Stromal cell of bone marrow (primary cell): ENCODE measurements at regions not wholly inside any gene's neighbourhood (a gene's known extent, or its start where the extent isn't known, plus 50 kb on each side); places are given as distances from the start of the nearest gene placed in this dataset.
"Not testable (repeated sequence)": the region's sequence is repeated elsewhere in the genome, so short reads cannot be mapped to it uniquely, and the experiment has no call there.

ENCODE experiments used
- DNase-seq: peaks from one replicate; pipeline ENCODE4 v3.0.0-alpha.2; 2012; ENCODE audit warnings: low read depth

DNA sequence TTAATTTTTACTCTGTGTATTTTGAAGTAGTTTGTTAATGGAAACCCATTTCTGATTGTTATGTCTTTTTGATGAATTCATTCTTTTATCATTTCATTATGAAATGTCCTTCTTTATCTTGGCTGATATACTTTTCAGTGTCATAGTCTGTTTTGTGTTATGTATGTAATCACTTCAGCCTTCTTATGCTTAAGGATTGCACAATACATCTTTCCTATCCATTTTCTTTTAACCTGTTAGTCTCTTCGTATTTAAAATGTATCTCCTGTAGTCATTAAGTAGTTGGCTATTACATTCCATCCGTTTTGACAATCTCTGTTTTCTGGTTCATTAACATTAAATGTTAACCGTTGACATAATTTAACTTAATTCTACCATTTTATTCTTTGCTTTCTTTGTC is 344.6 kb upstream of the CTNND2 start:
- no peak for DNase-seq

DNA sequence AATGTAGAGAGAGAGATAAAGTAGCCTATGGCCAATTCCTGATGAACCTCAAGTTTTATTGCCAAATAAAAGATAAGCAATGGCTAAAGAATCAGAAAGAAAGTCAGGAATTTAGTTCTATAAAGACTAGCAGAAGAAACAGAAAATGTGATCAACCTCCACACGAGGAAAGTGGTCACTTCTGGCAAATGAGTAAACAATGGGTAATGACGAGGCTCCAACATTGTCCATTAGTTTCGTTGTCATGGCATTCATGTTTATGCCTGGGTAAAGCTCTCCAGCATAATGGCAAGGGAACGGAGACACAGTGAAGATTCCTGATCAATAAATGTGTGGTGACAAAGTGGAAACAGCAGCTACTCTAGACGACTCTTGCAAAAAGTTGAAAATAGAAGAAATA is 341.8 kb upstream of the CTNND2 start:
- DNase-seq: no peak

DNA sequence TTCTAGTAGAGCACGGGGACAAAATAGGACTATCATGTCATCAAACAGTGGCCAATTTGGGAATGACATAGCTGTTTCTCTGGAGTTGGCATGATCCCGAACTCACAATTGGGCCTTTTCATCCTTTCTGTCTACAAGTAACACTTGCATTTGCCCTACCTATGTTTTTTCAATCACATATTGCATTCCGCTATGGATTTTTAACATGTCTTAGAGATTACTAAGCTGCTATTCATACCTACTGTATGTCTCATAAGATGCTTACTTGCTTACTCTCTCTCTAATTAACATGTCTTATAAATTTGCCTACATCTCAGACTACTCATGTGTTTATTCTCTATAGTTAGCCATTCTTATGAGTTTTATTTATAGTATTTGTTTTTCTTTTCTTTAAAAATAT is 341.2 kb upstream of the CTNND2 start:
- no peak for DNase-seq

DNA sequence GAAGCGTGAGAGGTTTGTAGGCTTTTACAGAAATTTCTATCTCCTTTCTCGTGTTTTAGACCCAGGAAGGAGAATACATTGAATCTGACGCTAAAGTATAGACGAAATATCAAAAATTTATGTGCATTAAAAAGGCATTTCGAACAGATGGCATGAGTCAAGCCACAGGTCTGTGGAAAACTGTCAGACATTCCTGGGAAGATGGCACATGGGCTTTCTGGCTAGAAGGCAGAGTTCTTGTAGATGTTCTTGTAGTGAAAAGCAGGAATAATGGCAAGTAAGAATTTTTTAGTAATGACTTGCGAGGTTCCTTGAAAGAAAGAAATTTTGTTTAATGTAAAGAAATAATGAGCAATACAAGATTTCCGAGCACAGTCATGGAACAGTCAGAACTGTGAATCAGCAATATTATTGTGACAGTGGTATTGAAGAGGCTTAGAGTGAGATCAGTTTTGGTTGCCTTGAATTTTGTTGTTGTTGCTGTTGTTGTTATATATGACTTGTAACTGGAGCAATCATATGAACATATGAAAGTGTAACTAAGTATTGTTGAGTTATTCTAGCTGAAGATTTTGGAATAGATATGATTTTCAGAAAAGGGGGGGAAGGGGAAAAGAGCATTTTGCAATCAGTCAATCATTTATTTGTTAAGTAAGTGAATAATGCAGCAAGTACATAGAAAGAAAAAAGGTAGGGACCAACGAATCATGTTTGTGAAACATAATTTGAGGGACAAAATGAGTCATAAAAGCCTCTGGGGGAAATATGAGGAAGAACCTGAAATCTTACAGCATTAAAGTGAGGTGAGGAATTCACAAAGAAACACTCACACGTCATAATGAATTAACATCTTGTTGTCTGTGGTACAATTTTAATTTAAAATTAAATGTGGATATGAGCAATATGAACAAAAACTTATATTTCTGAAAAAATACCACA is 339.0 kb upstream of the CTNND2 start:
- no peak for DNase-seq

DNA sequence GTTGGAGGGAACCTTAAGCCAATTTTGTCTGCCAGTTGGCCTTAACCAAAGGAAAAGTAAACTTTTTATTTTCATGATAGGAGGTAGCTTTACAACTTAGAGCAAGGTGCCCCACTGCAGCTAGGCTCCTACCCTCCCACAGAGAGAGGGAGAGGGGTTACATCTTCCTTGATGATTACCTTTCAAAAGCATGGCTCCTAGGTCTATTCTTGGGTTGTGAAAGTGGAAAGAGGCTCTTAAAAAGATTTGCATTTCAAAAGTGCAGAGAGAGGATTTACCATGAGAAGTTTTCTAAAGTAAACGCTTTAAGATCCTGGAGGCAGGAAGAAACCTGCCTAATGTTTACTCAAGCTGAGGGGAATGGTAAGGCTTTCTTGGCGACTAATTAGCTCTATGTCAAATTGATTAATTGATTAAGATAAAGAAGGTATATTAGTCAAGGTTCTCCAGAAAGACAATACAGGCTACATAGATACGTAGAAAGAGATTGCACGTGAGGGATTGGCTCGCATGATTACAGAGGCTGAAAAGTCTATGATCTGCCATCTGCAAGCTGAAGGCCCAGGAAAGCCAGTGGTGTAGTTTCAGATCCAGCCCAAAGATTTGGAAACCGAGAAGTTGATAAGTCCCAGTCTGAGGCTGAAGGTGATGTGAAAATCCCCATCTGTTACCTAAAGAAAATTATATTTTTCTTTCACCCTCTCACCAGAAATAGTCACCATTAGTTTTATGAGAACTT is 333.8 kb upstream of the CTNND2 start:
- DNase-seq: no peak

DNA sequence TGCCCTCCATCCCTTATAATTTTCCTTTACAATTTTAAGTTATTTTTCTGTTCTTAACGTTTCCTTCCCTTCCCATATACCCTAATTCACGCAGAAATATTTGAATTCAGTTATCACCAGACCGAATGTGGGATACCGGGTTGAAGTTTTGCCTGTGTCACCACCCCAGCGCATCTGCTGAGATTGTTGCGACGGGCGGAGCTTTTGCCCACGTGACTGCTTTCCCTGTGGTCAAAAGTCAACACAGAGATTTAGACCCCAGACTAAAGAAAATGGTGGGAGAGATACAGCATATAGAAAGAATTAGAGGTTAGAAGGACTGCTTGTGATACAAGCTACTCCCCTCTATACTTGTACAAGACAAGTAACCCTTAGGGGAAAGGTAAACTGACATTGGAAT is 326.4 kb upstream of the CTNND2 start:
- no peak for DNase-seq

DNA sequence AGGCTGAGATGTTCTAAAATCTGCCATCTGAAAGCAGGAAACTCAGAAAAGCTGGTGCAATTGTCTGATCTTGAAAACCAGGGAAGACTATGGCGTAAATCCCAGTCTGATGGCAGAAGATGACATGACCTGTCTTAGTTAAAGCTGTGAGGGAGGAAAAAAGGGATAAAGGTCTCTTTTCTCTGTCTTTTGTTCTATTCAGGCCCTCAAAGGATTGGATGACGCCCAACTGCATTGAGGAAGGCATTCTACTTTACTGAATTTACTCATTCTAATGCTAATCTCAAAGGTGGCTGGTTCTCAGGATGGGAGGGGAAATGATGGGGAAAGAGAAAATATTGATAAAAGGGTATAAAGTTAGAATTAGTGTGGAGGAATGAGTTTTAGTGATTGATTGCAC is 312.8 kb upstream of the CTNND2 start:
- DNase-seq: no peak

DNA sequence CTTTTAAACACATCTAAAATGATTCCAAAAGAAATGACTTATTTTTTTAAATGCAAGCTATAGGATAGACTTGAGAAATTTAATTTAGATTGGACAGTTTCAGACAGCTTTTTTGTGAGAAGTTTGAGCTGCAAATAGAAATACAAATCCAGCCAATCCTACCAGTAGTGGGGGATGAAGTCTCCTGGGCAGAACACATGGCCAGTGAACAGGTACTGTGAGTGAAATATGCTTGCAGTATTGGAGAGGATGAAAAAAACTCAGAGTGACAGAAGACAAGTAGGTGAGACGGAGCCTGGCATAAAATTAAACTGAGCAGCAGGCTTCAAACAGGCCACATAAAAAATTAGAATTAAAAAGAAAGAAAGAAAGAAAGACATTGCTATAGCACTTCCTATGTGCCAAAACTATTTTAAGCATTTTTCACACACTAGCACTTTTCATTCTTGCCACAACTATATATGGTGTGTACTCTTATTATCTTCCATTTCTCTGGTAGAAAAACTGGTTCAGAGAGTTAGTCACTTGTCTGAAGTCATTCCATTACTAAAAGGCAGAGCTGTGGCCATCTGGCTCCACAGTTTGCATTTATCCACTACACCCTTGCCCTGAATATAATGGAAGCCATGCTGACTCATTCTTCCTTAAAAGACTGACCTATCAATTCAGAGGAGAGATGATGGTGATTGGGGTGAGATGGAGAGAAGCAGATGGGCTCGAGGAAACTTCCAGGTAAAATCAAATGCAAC is 310.2 kb upstream of the CTNND2 start:
- no peak for DNase-seq

DNA sequence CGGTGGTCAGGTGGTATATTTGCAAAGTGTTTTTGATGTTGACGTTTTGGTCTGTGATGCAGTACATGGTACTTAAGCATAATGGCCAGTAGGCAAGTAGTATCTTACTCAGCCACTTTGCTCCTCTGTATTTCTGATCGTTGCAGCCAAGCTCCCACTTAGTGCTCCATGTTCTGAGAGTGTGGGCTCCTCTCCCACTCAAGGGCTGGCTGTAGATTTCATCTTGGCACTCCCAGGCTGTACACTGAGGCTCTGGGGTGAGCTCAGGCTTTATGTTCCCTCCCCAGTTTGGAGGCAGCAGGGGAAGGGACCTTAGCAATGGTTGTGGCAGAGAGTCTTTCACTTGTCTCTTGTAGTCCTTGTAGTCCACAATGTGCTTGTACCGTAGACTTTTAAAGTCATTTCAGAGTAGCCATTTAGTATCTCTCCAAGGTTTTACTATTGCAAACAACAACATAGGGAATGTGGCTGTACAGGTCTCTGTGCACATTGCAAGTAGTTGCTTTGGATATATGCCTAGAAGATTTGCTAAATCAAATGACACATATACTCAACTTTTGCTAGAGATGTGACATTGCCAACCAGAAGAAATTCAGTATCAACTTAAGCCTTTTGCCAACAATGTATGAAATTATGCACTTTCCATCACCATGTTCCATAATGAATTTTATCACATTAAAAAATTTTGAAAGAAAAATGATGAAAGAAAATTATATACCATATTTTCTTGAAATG is 304.3 kb upstream of the CTNND2 start:
- DNase-seq: no peak

DNA sequence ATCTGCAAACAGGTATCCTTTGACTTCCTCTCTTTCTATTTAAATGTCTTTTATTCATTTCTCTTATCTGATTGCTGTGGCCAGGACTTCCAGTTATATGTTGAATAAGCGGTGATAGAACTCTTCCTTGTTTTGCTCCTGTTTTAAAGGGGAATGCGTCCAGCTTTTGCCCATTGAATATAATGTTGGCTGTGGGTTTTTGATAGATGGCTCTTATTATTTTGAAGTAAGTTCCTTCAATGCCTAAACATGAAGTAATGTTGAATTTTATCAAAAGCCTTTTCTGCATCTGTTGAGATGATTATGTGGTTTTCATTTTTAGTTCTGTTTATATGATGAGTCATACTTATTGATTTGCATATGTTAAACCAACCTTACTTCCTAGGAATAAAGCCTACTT is 300.5 kb upstream of the CTNND2 start:
- DNase-seq: no peak

DNA sequence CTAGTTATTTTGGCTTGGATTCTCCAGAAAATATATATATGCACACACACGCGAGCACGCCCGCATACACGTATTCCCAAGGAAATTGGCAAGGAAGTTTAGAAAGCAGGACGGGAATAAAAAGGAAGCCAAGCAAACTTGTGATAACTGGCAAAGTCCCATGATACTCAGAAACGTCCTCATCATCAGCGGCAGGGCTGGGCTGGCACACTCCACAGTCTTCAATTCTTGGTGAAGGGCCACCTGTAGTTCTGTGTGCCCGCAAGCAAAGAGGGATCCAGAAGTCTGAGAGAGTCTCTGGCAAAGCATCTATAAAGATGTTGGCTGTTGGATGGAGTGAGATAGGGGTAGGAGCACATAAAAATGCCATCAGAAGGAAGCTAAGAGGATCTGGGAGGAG is 289.3 kb upstream of the CTNND2 start:
- no peak for DNase-seq

DNA sequence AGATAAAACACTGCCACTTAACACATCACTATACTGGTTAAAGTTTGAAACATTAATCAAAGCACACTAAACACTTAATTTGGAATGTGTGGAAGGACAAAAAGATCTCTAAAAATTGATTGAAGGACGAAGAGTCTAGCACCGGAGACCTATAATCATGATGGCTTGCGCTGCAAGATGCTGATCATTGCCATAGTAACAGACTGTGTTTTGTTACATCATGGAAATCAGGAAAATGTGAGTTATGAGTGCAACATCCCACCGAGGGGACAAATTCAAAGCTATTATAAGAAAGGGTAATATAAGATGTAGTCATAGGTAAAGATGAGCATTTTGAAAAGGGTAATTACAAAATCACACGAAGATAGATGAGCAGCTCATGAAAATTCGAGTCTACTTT is 278.8 kb upstream of the CTNND2 start:
- DNase-seq: no peak

DNA sequence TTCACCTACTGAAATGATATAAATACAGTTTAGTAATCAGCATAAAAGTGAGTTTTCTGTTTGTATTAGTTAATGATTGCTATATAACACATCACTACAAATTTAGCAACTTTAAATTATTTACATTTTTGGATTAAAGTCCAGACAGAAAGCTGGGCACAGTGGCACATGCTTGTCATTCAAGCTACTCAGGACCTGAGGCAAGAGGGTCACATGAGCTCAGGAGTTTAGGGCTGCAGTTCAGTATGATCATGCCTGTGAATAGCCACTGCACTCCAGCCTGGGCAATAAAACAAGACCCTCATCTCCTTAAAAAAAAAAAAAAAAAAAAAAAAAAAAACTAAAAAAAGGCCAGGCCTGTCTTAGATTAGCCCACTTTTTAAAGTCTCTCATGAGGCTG is 273.6 kb upstream of the CTNND2 start:
- DNase-seq: no peak

DNA sequence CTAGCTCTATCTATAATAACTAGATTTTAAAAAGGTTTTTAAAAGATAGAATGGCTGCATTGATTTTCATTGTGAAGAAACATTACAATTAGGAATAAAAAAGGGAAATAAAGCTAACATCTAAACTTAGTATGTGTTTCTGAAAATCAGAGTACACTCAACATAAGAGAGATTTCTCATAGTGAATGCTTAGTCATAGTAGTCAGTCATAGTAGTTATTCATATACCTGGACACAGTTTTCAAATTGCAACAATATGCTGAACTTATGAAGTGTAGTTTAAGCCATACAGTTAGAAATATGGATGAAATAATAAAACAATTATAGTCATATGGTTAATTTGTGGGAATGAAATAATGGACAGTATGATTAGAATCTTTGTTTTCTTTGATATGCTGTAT is 273.0 kb upstream of the CTNND2 start:
- no peak for DNase-seq

DNA sequence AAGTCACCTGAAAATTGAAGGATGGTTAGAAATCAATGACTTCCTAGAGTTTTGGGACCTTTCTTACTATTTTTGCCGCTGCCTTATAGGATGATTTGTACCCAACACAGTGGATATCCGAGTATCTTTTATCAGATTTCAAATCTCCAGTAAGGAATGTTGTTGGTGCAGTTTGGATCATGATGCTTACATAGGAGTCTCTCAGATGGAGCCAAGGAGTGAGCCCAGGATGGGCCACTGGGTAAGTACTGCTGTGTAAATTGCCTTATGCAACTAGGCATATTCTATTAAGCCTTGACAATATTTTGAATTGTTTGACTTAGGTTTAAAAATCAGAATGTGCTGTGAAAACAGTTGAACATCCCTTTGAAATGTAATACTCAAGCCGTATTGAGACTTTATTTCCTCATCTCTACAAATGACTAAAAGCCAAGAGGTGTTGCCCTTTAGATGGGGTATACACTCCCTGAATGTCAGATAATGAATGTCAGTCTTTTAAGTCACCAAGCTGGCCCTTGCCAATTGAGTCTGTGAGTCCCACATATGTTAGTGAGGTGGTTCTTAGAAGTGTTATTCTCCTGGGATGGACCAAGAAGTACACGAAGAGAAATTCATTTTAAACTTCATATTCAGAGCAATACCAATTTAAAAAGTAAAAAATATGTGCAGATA is 271.8 kb upstream of the CTNND2 start:
- DNase-seq: no peak

DNA sequence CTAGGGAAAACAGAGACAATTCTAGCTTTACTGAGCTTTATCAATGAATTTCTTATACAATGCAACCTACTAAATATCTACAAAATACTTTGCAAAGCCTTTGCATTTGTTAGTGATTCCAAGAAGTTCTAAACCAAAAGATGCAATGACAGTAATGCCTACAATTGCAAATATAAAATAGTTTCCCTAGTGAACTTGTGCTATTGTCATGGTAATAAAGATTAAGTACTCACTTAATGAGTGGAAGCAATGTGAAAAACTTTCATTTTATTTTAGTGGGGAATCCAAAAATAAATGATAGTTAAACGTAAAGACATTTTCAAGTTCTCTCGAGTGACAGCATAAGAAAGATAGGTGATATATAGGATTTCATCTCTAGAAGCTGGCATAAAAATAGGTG is 270.5 kb upstream of the CTNND2 start:
- no peak for DNase-seq

DNA sequence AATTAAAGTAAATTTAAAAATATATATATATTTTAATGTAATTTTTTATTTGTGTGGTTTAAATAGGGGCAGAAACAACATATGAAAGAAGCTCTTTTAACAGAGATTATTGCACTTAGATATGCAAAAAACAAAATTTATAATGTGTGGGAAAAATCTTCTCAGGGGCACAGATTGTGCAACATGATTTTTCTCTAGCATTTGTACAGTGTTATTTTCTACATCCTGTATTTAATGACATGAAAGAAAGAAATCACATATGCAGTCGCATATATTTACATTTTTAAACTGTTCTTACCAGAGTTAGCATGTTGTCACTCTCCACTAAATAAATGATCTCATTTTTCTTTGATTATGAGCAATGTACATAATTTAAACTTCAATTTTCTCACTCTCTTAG is 265.3 kb upstream of the CTNND2 start:
- DNase-seq: no peak

DNA sequence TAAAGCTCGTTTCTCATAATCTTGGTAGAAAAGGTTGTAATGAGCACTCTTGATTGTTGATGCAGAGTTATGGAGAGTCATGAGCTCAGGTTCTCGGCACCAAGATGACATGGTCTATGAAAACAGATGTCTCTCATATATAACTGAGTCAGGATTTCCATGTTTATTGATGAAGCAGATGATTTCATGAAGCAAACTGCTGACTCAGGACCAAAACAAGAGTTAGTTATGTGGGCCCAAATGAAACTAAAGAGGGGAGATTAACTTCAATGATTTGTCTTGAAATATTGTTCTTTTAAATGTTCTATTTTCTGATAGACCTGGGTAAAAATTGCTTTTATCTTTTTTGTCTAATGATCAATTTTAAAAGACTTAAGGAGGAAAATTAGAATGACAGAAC is 258.6 kb upstream of the CTNND2 start:
- no peak for DNase-seq

DNA sequence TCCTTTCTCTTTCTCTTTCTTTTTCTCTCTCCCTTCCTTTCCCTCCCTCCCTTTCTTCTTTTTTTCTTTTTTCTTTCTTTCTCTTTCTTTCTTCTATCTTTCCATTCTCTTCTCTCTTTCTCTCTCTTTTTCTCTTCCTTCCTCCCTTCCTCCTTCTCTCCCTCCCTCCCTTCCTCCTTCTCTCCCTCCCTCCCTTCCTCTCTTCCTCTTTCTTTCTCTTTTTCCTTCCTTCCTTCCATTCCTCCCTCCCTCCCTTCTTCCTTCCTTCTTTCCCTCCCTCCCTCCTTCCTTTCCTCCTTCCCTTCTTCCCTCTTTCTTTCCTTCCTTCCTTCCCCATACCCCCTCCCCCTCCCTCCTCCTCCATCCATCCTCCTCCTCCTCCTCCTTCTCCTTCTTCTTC is 243.3 kb upstream of the CTNND2 start:
- no peak for DNase-seq

DNA sequence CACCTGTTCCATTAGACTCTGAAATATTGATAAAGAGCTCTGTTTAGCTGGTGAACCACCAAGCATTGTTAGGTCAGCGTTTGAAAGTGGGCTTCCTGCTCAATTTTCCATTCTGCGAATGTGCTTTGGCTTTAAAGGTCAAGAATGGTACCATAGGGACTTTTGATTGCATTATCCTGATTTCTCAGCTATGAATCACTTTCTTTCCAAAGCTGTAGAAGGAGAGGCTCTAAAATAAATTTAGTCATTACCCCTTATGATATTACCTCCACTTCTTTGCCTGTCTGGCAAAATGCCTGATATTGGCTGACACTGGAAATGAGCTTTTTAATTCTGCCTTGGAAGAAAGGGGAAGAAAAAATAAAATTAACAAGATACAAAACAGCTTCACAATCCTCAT is 237.2 kb upstream of the CTNND2 start:
- no peak for DNase-seq

DNA sequence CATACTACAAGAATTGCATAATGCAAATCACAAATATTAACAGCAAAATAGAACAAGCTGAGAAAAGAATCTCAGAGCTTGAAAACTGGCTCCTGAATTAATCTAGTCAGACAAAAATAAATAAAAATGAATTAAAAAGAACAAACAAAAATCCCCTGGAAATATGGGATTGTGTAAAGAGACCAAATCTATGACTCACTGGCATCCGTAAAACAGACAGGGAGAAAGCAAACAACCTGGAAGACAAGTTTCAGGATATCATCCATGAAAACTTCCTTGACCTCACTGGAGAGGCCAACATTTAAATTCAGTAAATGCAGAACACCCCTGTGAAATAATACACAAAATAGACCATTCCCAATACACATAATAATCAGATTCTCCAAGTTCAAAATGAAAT is 229.3 kb upstream of the CTNND2 start:
- DNase-seq: no peak

DNA sequence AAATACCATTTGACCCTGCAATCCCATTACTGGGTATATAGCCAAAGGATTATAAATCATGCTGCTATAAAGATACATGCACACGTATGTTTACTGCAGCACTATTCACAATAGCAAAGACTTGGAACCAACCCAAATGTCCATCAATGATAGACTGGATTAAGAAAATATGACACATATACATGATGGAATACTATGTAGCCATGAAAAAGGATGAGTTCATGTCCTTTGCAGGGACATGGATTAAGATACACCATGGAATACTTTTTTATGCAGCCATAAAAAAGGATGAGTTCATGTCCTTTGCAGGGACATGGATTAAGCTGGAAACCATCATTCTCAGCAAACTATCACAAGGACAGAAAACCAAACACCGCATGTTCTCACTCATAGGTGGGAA is 226.8 kb upstream of the CTNND2 start:
- DNase-seq: not testable (repeated sequence)
